Left lung (tissue), 4 donors: ENCODE measurements at regions not wholly inside any gene's neighbourhood (a gene's known extent, or its start where the extent isn't known, plus 50 kb on each side); places are given as distances from the start of the nearest gene placed in this dataset.

Experiments
- ATAC-seq: fragments of 200-7000 bp; cut with Tn5 transposase; one replicate; pipeline ENCODE4 v1.9.1; 2020; ENCODE audit warnings: moderate library complexity
- DNase-seq, 4 donors: peaks; one replicate each; pipeline ENCODE4 v3.0.0-alpha.2; 2013 to 2020
- H3K27ac ChIP-seq, 2 donors: fragments of 200-600 bp; sonication (generic) in 1 of 2; one replicate each; pipeline versions ENCODE4 v1.5.0 to v1.8.0; 2020 to 2021
- H3K27me3 ChIP-seq, 2 donors: fragments of 200-600 bp; sonication (generic) in 1 of 2; one replicate each; pipeline versions ENCODE4 v1.5.0 to v1.8.0; 2020 to 2021
- H3K36me3 ChIP-seq, 2 donors: fragments of 200-600 bp; sonication (generic) in 1 of 2; one replicate each; pipeline versions ENCODE4 v1.5.0 to v1.8.0; 2020 to 2021
- H3K4me1 ChIP-seq, 2 donors: fragments of 200-600 bp; one replicate each; pipeline ENCODE4 v1.8.0; 2021
- H3K4me3 ChIP-seq, 2 donors: fragments of 200-600 bp; sonication (generic) in 1 of 2; one replicate each; pipeline versions ENCODE4 v1.5.0 to v1.8.0; 2020 to 2021; ENCODE audit warnings: mild to moderate bottlenecking in 1 of 2
- H3K9me3 ChIP-seq, 2 donors: fragments of 200-600 bp; sonication (generic) in 1 of 2; one replicate each; pipeline versions ENCODE4 v1.5.0 to v1.8.0; 2020 to 2021
- intact Hi-C, 2 donors: fragments of 100-400 bp; cut with DNase I; formaldehyde crosslinking; loops; one replicate each; pipeline versions ENCODE4 v1.11.2 to v1.14.2; 2022
- TF ChIP-seq, protein P1 (sequence below), 2 donors: fragments of 200-600 bp; sonication (generic) in 1 of 2; IDR thresholded peaks; one replicate each; pipeline versions ENCODE4 v1.5.0 to v1.8.0; 2021; ENCODE audit warnings: antibody characterized with exemption in 2 of 2
- donor health status: DM: no; HTN: yes; CAD: no.
- donor health status: DM: no; HTN: no; CAD: no.

GRCh38 chr6:113148566-113148965 is 708.6 kb upstream of the MARCKS start:
- intact Hi-C loops, result no loop called here
- DNase-seq (no peak), ATAC-seq (no peak)
- Histone ChIP-seq H3K36me3 (no peaks in the 10 kb centered on the region), H3K27ac (no peak overlapping the region), H3K4me3 (no peak overlapping the region), H3K4me1 (no peaks in the 10 kb centered on the region), H3K9me3 (no peaks in the 10 kb centered on the region), H3K27me3 (no peaks in the 10 kb centered on the region)
- TF ChIP-seq, protein P1, sequence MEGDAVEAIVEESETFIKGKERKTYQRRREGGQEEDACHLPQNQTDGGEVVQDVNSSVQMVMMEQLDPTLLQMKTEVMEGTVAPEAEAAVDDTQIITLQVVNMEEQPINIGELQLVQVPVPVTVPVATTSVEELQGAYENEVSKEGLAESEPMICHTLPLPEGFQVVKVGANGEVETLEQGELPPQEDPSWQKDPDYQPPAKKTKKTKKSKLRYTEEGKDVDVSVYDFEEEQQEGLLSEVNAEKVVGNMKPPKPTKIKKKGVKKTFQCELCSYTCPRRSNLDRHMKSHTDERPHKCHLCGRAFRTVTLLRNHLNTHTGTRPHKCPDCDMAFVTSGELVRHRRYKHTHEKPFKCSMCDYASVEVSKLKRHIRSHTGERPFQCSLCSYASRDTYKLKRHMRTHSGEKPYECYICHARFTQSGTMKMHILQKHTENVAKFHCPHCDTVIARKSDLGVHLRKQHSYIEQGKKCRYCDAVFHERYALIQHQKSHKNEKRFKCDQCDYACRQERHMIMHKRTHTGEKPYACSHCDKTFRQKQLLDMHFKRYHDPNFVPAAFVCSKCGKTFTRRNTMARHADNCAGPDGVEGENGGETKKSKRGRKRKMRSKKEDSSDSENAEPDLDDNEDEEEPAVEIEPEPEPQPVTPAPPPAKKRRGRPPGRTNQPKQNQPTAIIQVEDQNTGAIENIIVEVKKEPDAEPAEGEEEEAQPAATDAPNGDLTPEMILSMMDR (IDR thresholded peaks at IDR 0.05), result no peak

DNA sequence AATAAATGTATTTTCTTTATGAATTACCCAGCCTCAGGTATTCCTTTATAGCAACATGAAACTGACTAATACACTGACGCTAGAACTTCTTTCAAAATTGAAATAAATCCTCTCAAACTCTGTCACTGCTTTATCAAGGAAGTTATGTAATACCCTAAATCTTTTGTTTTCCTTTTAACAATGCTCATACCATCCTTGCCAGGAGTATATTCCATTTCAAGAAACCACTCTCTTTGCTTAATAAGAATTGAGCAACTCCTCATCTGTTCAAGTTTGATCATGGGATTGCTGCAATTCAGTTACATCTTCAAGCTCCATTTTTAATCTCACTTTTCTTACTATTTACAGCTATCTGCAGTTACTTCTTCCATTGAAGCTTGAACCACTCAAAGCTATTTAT is 707.6 kb upstream of the MARCKS start:
- no peaks in the 10 kb centered on the region for H3K9me3 ChIP-seq
- TF ChIP-seq, protein P1 (IDR thresholded peaks at IDR 0.05), result no peak
- ATAC-seq (no peak), DNase-seq (no peak)
- H3K4me1 ChIP-seq, result no peaks in the 10 kb centered on the region
- no peak overlapping the region for H3K4me3 ChIP-seq
- no peak overlapping the region for H3K27ac ChIP-seq
- intact Hi-C loops, result no loop called here
- H3K27me3 ChIP-seq, result no peaks in the 10 kb centered on the region
- H3K36me3 ChIP-seq, result no peaks in the 10 kb centered on the region

GRCh38 chr6:113160306-113161017 is 696.7 kb upstream of the MARCKS start:
- no peak overlapping the region for H3K4me3 ChIP-seq
- no peaks in the 10 kb centered on the region for H3K27me3 ChIP-seq
- ATAC-seq (no peak), DNase-seq (no peak)
- intact Hi-C loops, result no loop called here
- no peaks in the 10 kb centered on the region for H3K4me1 ChIP-seq
- H3K27ac ChIP-seq, result no peak overlapping the region
- no peaks in the 10 kb centered on the region for H3K9me3 ChIP-seq
- TF ChIP-seq, protein P1 (IDR thresholded peaks at IDR 0.05), result no peak
- H3K36me3 ChIP-seq, result no peaks in the 10 kb centered on the region

DNA sequence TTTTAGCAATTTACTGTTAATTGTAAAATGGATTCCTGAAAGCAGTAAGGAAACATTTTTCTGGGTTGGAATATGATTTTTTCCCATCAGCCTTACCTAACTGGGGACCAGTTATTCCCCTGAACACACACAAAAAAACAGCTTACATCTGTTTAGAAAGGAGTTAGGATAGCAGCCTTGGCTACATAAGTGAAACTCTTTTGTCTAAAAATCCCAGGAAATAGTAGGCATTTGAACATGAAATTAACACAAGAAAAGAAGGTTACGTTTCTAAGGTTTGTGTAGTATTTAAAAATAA is 696.2 kb upstream of the MARCKS start:
- Histone ChIP-seq H3K9me3 (no peaks in the 10 kb centered on the region), H3K36me3 (no peaks in the 10 kb centered on the region), H3K27me3 (no peaks in the 10 kb centered on the region), H3K4me3 (no peak overlapping the region), H3K27ac (no peak overlapping the region), H3K4me1 (no peaks in the 10 kb centered on the region)
- intact Hi-C loops, result no loop called here
- no peak for ATAC-seq
- DNase-seq, result no peak
- TF ChIP-seq, protein P1 (IDR thresholded peaks at IDR 0.05), result no peak

DNA sequence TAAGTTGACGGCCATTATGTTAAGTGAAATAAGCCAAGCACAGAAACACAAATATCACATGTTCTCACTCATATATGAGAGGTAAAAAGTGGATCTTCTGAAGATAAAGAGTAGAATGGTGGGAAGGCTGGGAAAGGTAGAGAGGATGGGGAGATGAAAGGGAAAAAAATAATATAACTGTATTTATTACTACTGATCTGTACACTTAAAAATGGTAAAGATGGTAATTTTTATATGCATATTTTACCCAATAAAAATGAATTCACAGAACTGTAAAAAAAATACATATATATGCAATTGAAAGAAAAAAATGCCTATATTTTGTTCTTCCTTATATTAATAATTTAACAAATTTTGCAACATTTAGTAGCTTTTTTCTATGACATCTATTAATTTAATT is 694.4 kb upstream of the MARCKS start:
- TF ChIP-seq, protein P1 (IDR thresholded peaks at IDR 0.05), result no peak
- no peaks in the 10 kb centered on the region for H3K9me3 ChIP-seq
- H3K36me3 ChIP-seq, result no peaks in the 10 kb centered on the region
- H3K27me3 ChIP-seq, result no peaks in the 10 kb centered on the region
- no peak overlapping the region for H3K27ac ChIP-seq
- intact Hi-C loops, result no loop called here
- no peaks in the 10 kb centered on the region for H3K4me1 ChIP-seq
- DNase-seq (no peak), ATAC-seq (no peak)
- H3K4me3 ChIP-seq, result no peak overlapping the region
